Ovary (tissue), 7 donors: ENCODE measurements at regions not wholly inside any gene's neighbourhood (a gene's known extent, or its start where the extent isn't known, plus 50 kb on each side); places are given as distances from the start of the nearest gene placed in this dataset.
"Not testable (repeated sequence)": the region's sequence is repeated elsewhere in the genome, so short reads cannot be mapped to it uniquely, and the experiment has no call there.

Experiments used
- DNase-seq, 5 donors: peaks; one replicate each; pipeline ENCODE4 v3.0.0-alpha.2; 2019 to 2020
- H3K27ac ChIP-seq, 2 donors: fragments of 200-600 bp; one replicate each; pipeline versions ENCODE4 v1.5.1 to v1.8.0; 2019 to 2022
- H3K27me3 ChIP-seq: fragments of 200-600 bp; one replicate; pipeline ENCODE4 v1.8.0; 2022
- H3K36me3 ChIP-seq: fragments of 200-600 bp; sonication (generic); one replicate; pipeline ENCODE4 v1.5.1; 2019
- H3K4me1 ChIP-seq: one replicate; pipeline ENCODE4 v1.8.1; 2013; ENCODE audit warnings: mild to moderate bottlenecking, moderate library complexity; ENCODE audit not compliant: insufficient read depth
- H3K4me3 ChIP-seq: fragments of 200-600 bp; sonication (generic); one replicate; pipeline ENCODE4 v1.5.1; 2017
- H3K9me3 ChIP-seq, 2 donors: fragments of 200-600 bp in 1 of 2; sonication (generic) in 1 of 2; one replicate each; pipeline versions ENCODE4 v1.5.1 to v1.8.1; 2013 to 2019; ENCODE audit warnings: mild to moderate bottlenecking in 1 of 2, moderate library complexity in 1 of 2
- CTCF ChIP-seq, 3 donors: fragments of 450-650 bp in 2 of 3; fragments of 200-600 bp in 1 of 3; IDR thresholded peaks; one replicate each; pipeline versions ENCODE4 v1.5.1 to v1.8.0; 2016 to 2022; ENCODE audit warnings: antibody characterized with exemption in 3 of 3, mild to moderate bottlenecking in 1 of 3
- EP300 ChIP-seq: sonication (generic); formaldehyde crosslinking; IDR thresholded peaks from one replicate; pipeline ENCODE4 v1.6.1; 2017; ENCODE audit warnings: antibody characterized with exemption
- POLR2A ChIP-seq: fragments of 450-650 bp; IDR thresholded peaks from one replicate; pipeline ENCODE4 v1.6.1; 2017; ENCODE audit warnings: antibody characterized with exemption, mild to moderate bottlenecking, moderate library complexity
- WGBS, 3 donors: extraction: QIAGEN DNeasy Blood & Tissue Kit in 1 of 3; methylation state at CpG; one replicate each; pipeline versions ENCODE4 v1.1.5 to v1.1.7; 2013 to 2017; 5-methylcytosine and 5-hydroxymethylcytosine counted together
- intact Hi-C, 4 donors: fragments of 100-400 bp; cut with DNase I; formaldehyde crosslinking; loops; one replicate each; pipeline versions ENCODE4 v1.11.0 to v1.15.1; 2022 to 2023
- donor health status: DM: no; HTN: no; CAD: no; lungs with moderate emphysema.
- donor health status: DM: no; HTN: no; CAD: no.
- donor health status: Bipolar disorder and iron deficiency.
- donor health status: DM: no; HTN: no; CAD: no.
- donor health status: DM: yes; HTN: yes; CAD: no.

- H3K27ac ChIP-seq: no peak overlapping the region
- no peaks in the 10 kb centered on the region for H3K36me3 ChIP-seq
- WGBS, 3 donors: 28 to 44% (median 42%) methylated on average over 3 of the region's 3 CpGs
- DNase-seq: no peak
- no peaks in the 10 kb centered on the region for H3K4me1 ChIP-seq
- H3K4me3 ChIP-seq: no peak overlapping the region
- H3K27me3 ChIP-seq: no peaks in the 10 kb centered on the region
- H3K9me3 ChIP-seq: no peaks in the 10 kb centered on the region
- intact Hi-C loops: no loop called here
- TF ChIP-seq EP300 (no peak), CTCF (IDR thresholded peaks at IDR 0.05) (no peak), POLR2A (no peak)
Observed at GRCh38 chr20:29443819-29444218, 1813.6 kb upstream of the DEFB115 start.

GRCh38 chr20:29445050-29445907 is 1812.2 kb upstream of the DEFB115 start:
- H3K9me3 ChIP-seq, H3K4me1 ChIP-seq, H3K27me3 ChIP-seq, H3K4me3 ChIP-seq, H3K27ac ChIP-seq, H3K36me3 ChIP-seq: not testable (repeated sequence)
- peak in 4 of 5 donors; percentile 12 to 65 (median 44) for DNase-seq
- intact Hi-C loops: loop anchor here in 1 of 4 donors (5.0 kb wide), 1 partner anchor 92 kb away; no protein-coding TSS in a partner anchor
- WGBS, 3 donors: 34 to 62% (median 50%) methylated on average over 28 of the region's 28 CpGs

- not testable (repeated sequence) for H3K27ac ChIP-seq, H3K27me3 ChIP-seq, H3K4me3 ChIP-seq, H3K4me1 ChIP-seq, H3K9me3 ChIP-seq, DNase-seq, H3K36me3 ChIP-seq
- WGBS, 3 donors: 50 to 72% (median 60%) methylated on average over 52 of the region's 52 CpGs
- intact Hi-C loops: loop anchor here in 2 of 4 donors (2.0 to 5.0 kb wide), 2 partner anchors 90 to 91 kb away; no protein-coding TSS in a partner anchor
Observed at GRCh38 chr20:29447517-29448484, 1809.7 kb upstream of the DEFB115 start.

GRCh38 chr20:29448806-29449470 is 1808.5 kb upstream of the DEFB115 start:
- TF ChIP-seq EP300 (no peak), CTCF (IDR thresholded peaks at IDR 0.05) (no peak), POLR2A (no peak)
- no peaks in the 10 kb centered on the region for H3K9me3 ChIP-seq
- no peak overlapping the region for H3K27ac ChIP-seq
- no peak for DNase-seq
- no peaks in the 10 kb centered on the region for H3K4me1 ChIP-seq
- intact Hi-C loops: loop anchor here in 2 of 4 donors (2.0 to 5.0 kb wide), 2 partner anchors 88 to 90 kb away; no protein-coding TSS in a partner anchor
- H3K27me3 ChIP-seq: no peaks in the 10 kb centered on the region
- no peaks in the 10 kb centered on the region for H3K36me3 ChIP-seq
- 80 to 85% (median 84%) methylated on average over 23 of the region's 23 CpGs for WGBS, 3 donors
- no peak overlapping the region for H3K4me3 ChIP-seq

DNA sequence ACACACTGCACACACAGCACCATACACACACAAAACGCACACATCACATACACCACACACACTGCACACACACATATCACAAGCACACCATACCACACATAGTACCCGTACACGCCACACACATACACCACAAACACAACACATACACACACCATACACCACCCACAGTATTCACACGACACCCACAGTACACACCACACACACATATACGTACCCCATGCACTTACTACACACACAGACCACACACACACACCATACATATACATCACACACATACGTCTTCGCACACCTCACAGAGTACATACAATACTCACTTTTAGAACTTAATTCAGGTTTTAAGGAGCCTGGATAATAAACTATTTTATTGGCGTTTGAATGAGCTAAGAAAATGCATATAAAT is 1805.3 kb upstream of the DEFB115 start:
- H3K27ac ChIP-seq: no peak overlapping the region
- H3K27me3 ChIP-seq: no peaks in the 10 kb centered on the region
- TF ChIP-seq EP300: no peak
- TF ChIP-seq CTCF (IDR thresholded peaks at IDR 0.05): no peak
- TF ChIP-seq POLR2A: no peak
- no peaks in the 10 kb centered on the region for H3K4me1 ChIP-seq
- no peak overlapping the region for H3K4me3 ChIP-seq
- 69 to 77% (median 72%) methylated on average over 8 of the region's 8 CpGs for WGBS, 3 donors
- intact Hi-C loops: no loop called here
- DNase-seq: no peak
- no peaks in the 10 kb centered on the region for H3K36me3 ChIP-seq
- no peaks in the 10 kb centered on the region for H3K9me3 ChIP-seq

DNA sequence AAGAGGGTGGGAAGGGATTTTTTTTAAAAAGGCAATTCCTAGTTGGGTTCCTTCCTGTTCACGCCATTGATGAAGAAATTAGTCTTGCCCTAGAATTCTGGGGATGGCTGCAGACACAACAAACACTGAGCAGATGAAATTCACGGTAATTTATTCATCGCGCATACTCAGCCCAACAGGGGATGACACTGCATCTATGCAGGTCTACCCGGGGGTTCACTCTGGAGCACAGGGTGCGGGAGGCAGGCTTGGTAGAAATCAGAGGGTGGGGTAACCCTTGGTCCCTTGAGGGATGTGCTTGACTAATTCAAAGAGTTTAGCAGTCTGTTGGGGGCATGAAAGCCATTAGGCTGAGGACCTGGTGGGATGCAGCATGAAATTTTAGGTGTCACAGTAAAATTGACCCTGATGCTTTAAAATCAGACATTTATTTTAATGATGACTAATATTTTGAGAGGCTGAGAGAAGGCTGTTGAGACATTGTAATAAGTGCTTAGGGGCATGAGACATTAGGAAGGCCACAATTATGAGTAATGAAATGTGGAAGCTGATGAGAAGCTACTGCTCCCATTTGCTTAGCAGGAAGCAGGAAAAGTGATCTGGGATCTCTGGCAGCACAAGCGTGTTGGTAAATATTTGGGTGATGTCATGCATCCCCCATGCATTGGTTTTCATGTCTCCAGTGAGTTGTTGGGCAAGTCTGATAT is 1800.3 kb upstream of the DEFB115 start:
- intact Hi-C loops, DNase-seq, H3K4me3 ChIP-seq, H3K27me3 ChIP-seq, H3K27ac ChIP-seq, H3K4me1 ChIP-seq, H3K36me3 ChIP-seq, H3K9me3 ChIP-seq: not testable (repeated sequence)
- 50 to 64% (median 59%) methylated on average over 7 of the region's 7 CpGs for WGBS, 3 donors
